GM23248 (cell line): ENCODE measurements at regions not wholly inside any gene's neighbourhood (a gene's known extent, or its start where the extent isn't known, plus 50 kb on each side); places are given as distances from the start of the nearest gene placed in this dataset.

Experiments
- EZH2 ChIP-seq: fragments of 200-600 bp; sonication (generic); IDR thresholded peaks from 2 replicates; pipeline ENCODE4 v1.6.1; 2018; ENCODE audit warnings: antibody characterized with exemption, mild to moderate bottlenecking; ENCODE audit not compliant: insufficient read depth, poor library complexity, severe bottlenecking
- EZH2phosphoT487 ChIP-seq: fragments of 200-600 bp; sonication (generic); IDR thresholded peaks from 2 replicates; pipeline ENCODE4 v1.6.1; 2018; ENCODE audit warnings: antibody characterized with exemption, moderate library complexity, mild to moderate bottlenecking, low read depth; ENCODE audit not compliant: insufficient read depth

DNA sequence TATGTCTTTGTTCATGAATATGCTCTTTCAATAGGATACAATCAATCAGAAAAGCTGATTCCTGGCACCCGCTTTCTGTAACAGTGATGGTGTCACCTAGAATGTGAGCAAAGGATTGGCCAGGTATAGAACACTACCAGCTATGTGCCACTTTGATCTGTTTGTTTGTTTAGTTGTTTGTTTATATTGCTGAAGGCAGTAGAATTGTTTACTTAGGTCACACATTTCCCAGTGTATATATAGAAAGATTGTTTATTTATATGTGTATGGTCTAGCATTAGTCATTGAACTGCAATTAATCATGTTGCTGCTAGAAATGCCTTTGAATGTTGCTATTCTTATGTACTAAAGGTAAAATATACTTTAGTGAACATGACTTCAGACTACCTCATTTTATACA is 1678.6 kb upstream of the CELF4 start:
- TF ChIP-seq EZH2 (no peak), EZH2phosphoT487 (no peak)
